DMS53 treated with DMSO at 0.1 percent for 48 hours (cell line): ENCODE measurements at regions not wholly inside any gene's neighbourhood (a gene's known extent, or its start where the extent isn't known, plus 50 kb on each side); places are given as distances from the start of the nearest gene placed in this dataset.

Experiments
- DNase-seq: peaks from one replicate; lab custom pipeline; 2025; ENCODE audit not compliant: unreplicated experiment; lab: John Stamatoyannopoulos, UW

GRCh38 chr1:43065616-43066399, 106.3 kb downstream of the EBNA1BP2 start:
- DNase-seq = no peak

GRCh38 chr1:43065191-43065590, 106.5 kb upstream of the SLC2A1 start:
- no peak for DNase-seq

- no peak for DNase-seq
Measured at GRCh38 chr1:43063394-43064219, 104.9 kb upstream of the SLC2A1 start.

- DNase-seq = no peak
Measured at GRCh38 chr1:43062527-43063095, 103.9 kb upstream of the SLC2A1 start.

GRCh38 chr1:43061757-43062156, 103.1 kb upstream of the SLC2A1 start:
- DNase-seq = no peak

- no peak for DNase-seq
Measured at GRCh38 chr1:43059640-43060574, 101.2 kb upstream of the SLC2A1 start.

GRCh38 chr1:43058545-43059360, 100.1 kb upstream of the SLC2A1 start:
- DNase-seq = no peak

GRCh38 chr1:43058056-43058455, 99.4 kb upstream of the SLC2A1 start:
- no peak for DNase-seq

- no peak for DNase-seq
Measured at GRCh38 chr1:43057567-43057966, 98.9 kb upstream of the SLC2A1 start.

GRCh38 chr1:43056981-43057391, 98.3 kb upstream of the SLC2A1 start:
- DNase-seq = no peak

GRCh38 chr1:43056460-43056859, 97.8 kb upstream of the SLC2A1 start:
- DNase-seq = no peak

GRCh38 chr1:43054961-43055360, 96.3 kb upstream of the SLC2A1 start:
- DNase-seq = no peak

GRCh38 chr1:43052786-43053439, 94.2 kb upstream of the SLC2A1 start:
- no peak for DNase-seq

GRCh38 chr1:43052322-43052721, 93.7 kb upstream of the SLC2A1 start:
- no peak for DNase-seq

GRCh38 chr1:43049481-43049880, 90.8 kb upstream of the SLC2A1 start:
- DNase-seq = no peak

GRCh38 chr1:43048601-43049011, 89.9 kb upstream of the SLC2A1 start:
- DNase-seq = no peak

- no peak for DNase-seq
Measured at GRCh38 chr1:43047135-43047534, 88.5 kb upstream of the SLC2A1 start.

- no peak for DNase-seq
Measured at GRCh38 chr1:43044572-43045361, 86.1 kb upstream of the SLC2A1 start.

GRCh38 chr1:43043695-43044094, 85.0 kb upstream of the SLC2A1 start:
- no peak for DNase-seq
